ENCODE measurements at regions not wholly inside any gene's neighbourhood (a gene's known extent, or its start where the extent isn't known, plus 50 kb on each side); places are given as distances from the start of the nearest gene placed in this dataset.

DNA sequence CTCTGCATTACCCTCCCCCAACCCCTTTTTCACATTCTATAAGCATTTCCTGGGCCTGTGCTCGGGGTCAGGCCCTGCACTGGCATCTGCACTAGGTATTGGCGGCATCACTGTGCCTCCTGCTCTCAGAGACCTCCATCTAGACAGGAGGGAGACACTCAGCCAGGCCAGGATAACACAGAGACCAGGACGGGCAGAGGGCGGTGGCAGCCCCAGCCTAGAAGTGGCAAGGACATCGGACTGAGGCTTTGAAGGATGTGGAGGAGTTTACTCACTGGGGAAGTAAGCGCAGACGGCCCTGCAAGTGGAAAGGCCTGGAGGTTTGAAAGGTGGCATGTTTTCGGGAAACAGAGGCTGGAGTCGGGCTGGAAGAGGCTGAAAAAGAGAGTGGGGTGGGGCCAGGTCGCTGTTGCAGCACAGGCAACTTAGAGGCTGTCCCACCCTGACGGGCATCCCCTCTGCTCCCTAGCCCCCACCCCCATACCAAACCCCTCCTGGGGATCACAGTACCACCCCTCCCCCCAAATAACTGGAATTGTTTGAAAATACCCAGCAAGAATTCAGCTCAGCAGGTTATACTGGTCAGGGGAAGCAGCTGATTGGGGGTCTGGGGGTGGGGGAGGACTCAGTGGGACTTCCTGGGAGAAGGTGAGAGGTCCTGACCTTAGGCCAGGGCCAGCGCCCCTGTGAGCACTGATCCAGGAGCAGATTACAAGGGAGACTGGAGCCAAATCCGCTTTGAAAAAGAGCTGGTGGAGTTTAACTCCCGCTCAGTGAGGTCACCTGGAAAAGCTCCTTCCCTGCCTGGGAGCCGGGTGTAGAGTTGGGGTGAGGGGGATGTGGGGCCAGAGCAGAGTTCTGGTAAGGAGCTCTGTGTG, 121.8 kb upstream of the WNT4 start:
- DNase-seq (ENCODE audit: low spot score), result no peak

DNA sequence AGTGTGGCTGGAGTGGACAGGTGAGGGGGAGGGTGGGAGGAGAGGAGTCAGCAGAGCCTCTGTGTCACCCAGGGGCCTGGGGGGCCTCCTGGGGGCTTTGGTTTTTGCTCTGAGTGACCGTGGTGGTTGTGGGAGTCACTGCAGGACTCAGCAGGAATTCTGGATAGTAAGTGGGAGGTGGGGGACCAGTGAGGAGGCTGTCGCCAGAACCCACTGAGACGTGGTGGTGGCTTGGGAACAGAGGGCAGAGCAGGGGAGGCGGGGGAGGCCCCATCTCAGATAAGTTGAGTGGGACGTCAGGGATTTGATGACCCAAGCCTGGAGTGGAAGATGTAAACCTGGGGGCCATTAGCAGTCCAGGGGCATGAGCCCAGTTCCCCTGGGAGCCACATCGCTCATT, 123.2 kb upstream of the WNT4 start:
- no peak for DNase-seq (ENCODE audit: low spot score)

DNA sequence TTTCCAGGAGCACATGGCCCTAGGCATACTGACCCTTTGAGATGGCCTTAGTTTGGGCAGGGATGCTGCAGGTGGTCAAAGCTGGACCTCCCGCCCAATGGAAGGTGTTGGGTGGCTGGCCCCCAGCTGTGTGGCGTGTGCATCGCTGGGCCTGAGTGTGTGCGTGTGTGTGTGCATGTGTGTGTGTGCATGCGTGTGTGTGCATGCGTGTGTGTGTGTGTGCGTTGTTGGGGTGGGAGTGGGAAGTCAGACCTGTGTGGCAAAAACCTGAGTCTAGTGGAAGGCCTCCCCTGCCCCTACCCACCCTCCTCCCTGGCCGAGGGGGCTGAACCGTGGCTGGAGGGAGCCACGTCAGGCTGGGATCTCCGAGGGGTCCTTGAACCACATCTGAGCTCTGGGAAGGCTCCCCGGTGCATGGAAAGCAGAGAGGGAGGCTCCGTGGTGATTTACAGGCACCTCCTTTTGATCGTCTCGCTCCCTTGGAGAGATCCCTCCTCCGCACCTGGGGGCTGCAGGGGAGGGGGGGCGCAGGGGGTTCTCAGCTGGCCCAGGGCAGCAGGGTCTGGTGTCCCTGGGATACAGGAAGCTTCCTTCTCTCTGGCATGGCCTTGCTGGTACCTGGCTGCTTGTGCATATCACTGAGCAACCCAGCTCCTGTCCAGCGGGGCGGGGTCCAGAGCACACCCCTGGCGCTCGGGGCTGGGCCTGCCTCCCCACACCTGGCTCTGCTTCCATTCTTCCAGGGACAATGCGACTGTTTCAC, 124.7 kb upstream of the WNT4 start:
- no peak for DNase-seq (ENCODE audit: low spot score)

DNA sequence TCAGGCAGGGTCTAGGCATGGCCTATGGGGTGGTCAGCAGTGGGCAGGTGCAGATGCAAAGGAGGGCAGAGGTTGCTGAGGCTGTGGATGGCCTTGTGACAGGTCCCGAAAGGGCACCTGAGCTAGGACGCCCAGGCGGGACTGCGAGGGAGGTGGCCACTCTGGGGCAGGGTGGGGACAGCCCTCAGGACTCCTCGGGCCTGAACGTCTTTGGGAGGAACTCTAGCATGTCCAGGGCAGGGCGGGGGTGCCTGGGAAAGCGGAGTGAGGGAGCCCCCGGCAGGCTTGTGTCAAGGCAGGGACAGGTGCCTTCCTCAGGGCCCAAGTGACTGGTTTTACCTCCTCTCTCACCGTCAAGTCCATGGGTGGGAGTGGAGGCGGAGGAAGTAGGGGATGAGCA, 125.4 kb upstream of the WNT4 start:
- DNase-seq (ENCODE audit: low spot score), result no peak

DNA sequence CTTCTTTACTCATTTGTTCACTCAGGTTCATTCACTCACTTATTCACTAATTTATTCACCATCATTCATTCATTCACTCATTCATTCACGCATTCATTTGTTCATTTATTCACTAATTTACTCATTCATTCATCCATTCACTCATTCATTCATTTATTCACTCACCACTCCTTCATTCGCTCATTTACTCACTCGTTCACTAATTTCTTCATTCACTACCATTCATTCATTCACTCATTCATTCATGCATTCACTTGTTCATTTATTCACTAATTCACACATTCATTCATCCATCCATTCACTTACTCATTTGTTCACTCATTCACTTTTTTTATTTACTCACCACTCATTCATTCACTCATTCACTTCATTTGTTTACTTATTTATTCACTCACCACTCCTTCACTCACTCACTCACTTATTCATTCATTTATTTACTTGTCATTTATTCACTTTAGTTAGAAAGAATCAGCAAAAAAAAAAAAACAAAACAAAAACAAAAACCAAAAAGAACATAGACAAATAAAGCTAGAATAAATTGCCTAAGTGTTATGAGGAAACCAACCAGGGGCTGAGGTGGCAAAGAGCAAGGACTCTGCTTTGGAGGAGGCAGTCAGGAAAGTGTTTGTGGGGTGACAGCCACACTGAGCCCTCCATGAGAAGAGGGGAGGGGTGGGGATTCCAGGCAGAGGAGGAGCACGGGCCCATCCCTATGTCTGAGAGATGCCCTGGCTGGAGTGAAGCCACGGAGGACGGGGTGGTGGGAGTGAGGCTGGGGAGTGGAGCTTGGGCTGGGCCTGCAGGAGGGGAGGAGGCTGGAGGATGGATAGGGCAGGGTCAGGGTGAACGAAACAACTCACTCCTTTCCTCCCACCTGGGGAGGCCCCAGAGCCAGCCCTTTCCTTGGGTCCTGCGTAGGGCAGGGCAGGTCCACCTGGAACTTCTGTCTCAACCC, 129.2 kb upstream of the WNT4 start:
- DNase-seq (ENCODE audit: low spot score), result no peak

DNA sequence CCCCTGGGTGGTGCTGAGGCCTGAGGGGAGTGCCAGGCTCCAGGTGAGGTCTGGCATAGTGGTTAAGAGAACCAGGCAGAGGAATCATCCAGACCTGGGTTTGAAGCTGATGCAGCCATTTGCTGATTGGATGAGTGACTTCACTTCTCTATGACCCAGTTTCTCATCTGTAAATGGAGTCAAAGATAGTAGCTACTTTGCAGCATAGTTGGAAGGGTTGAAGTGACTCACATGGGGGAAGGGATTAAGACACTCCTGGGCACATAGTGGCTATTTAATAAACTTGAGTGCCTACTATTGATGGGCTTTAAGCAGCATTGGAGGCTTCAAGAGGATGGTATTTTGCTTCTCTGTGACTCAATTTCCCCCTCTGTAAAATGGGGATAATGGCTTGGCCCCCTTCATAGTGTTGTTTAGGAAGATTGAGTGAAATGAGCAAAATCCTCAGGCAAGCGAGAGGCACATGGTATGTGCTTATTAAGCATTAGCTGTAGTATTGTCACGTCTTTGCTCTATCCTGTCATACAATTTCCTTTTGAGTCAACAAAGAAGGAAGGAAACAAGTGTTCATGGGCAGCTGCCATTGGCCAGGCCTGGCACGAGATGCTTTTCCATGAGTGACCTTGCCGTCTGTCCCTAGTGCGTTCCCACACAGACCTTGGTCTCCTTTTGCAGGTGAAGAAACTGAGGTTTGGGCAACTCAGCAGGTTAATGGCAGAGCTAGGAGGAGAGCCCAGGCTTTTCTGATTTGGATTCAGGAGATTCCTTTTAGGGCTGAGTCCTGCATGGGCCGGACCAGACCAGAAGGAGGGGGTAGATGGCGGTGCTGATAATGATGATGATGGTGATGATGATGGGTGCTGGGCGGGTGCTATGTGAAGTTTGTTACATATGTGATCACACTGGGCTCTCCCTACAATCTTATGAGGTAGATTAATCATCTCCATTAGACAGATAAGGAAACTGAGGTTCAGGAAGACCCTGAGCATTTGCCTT, 131.1 kb upstream of the WNT4 start:
- no peak for DNase-seq (ENCODE audit: low spot score)

DNA sequence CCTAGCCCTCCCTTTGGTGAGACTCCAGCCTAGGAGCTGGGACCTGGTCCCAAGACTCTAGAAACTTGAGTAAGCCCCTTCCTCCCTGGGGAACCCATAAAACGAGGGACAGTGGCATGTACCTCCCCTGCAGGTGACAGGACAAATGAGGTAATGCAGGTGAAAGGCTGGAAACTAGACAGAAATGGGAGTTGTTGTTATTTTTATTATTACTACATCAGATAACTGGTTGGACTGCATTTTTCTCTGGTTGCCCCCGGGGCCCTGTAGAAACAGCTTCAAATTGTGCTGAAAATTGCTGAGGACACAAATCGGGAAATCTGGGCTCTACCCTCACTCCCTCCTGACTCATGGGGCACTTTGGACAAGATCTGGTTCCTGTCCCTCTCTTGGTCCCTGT, 132.3 kb upstream of the WNT4 start:
- no peak for DNase-seq (ENCODE audit: low spot score)

DNA sequence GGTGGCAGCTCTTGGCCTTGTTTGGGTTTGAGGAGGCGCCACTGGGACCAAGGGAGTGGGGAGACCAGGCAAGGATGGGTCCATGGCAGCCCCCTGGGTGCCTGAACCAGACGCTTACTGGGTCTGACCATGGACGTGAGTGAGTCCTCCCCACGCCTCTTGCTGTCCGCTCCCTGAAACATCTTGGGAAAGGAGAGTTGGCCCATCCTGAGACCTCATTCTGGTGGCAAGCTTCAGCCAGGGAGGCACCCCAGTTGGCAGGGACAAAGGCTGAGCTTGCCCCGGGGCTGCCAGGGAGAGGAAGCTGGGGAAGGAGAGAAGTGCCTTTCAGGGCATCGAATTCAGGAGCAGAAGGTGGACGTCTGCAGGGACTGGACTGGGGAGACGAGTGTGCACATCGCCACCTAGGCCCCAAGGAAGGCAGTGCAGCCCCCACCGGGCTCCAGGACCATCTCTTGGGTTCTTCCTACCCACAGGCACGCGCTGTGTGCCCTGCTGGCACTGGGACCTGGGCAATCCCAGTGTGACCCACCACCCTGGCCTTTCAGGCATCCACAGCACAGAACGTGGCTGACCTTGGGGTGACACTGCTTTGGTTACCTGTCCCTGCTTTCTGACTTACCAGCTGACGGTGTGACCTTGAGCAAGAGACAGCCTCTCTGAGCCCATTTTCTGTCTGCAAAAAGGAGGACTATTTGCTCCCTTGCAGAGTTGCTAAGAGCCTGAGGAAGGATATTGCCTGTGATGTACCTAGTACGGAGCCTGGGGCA, 132.9 kb upstream of the WNT4 start:
- peak; percentile 4 for DNase-seq (ENCODE audit: low spot score)

DNA sequence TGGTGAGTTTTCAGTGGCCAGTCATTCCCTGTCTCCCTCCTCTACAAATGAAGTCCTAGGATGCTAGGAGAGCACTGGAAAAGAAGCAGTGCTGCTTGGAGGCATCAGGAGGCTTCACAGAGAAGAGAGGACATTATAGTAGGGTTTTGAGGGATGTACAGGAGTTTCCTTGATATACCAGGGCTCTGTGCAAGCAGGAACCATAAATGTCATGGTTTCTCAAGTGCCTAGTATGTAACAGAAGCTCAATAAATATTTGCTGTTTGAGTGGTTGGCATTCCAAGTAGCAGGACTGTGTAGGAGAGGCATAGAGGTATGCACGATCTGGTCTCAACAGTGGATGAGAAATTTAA, 133.5 kb upstream of the WNT4 start:
- DNase-seq (ENCODE audit: low spot score), result no peak

DNA sequence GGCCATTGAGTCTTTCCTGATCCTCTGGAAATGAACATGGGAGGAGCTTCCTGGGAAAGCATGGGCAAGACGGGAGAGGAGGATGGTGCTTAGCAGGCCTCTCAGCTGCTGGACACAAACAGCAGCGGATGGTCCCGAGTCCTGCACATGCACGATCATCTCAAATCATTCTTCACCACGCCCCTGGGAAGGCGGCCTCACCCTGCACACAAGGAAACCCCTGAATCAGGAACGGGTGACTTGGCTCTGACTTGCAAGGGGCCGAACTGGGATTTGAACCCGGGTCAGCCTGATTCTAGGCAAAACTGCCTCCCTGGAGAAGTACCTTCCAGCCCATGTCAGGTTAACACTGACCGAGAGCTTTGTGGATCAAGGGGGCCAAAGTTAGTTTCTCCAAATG, 134.8 kb upstream of the WNT4 start:
- no peak for DNase-seq (ENCODE audit: low spot score)

DNA sequence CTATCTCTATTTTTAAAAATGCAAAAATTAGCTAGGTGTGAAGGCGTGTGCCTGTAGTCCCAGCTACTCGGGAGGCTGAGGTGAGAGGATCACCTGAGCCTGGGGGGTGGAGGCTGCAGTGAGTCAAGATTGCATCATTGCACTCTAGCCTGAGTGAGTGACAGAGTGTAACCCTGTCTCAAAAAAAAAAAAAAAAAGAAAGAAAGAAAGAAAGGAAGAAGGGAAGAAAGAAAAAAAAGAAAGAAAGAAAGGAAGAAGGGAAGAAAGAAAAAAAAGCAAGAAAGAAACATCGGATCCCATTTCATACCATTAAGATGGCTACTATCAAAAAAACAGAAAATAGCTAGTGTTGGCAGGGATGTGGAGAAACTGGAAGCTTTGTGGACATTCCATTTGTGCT, 136.8 kb upstream of the WNT4 start:
- DNase-seq (ENCODE audit: low spot score), result no peak

DNA sequence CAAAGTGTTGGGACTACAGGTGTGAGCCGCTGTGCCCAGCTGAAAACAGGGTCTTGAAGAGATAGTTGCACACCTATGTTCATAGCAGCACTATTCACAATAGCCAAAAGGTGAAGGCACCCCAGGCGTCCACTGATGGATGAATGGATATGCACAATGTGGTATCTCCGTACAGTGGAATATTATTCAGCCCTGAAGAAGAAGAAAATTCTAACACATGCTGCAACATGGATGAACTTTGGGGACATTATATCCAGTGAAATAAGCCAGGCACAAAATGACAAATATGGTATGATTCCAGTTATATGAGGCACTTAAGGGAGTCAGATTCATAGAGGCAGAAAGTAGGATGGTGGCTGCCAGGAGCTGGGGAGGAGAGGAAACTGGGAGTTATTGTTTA, 137.6 kb upstream of the WNT4 start:
- no peak for DNase-seq (ENCODE audit: low spot score)

DNA sequence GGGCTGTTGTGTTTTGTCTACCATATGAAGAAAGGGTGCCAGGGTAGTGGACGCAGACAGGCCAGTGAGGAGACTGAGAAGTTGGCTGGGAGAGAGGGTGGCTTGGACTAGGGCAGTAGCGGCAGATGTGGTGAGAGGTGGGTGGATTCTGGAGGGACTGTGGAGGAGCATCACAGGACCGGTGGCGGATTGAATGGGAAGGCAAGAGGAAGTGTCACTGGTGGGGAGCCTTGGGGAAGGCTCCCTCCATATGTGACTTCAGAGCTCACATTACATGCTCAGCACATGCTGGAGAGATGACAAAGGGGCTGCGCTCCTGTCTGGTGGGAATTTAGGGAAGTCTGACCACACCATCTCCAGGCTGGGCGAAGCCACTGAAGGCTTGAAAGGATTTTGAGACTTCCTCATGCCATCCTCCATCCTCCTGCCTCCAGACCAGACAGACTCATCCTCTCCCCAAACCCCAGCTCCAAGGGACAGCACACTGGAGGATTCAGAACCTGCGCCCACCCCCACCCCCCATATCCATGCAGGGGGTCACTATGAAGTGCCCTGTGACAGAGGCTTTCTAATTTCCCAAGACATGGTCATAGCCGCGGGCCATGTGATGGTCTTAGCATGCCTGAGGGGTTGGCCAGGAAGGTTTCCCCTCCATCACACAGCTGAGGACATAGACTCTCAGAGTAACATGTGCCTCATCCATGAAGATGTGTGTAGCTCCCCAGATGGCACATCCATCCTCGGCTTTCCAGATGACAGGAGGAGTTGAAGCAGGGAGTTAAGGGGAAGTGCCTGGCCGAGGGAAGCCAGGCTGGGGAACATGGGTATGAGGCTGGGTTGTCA, 138.8 kb upstream of the WNT4 start:
- no peak for DNase-seq (ENCODE audit: low spot score)

DNA sequence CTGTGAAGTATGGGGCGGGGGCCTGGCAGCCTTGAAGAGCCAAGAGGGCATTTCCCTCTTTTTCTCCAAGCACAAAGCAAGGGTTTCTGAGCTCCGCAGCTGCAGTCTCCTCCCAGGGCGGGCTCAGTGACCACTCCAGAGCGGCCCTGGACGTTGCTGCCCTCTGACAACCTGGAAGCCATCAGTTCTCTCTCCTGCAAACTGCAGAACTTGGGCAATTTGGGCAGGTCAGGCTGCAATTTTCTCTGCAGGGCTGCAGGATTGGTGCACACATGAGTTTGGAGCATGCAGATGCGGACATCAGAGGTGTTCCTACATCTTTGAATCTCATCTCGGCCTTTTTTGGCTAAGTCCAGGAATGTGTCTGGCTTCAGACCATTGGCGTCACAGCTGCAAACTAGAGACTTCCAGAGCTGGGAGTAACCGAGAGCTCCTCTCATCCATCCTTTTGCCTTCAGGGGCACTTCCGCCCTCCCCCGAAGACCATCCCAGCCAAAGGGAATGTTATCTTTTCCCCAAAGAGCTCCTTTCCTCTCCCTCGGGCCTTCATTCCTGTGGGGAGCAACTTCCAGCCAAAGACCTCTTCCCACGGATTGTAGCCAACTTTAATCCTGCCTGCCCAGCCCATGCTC, 139.6 kb upstream of the WNT4 start:
- DNase-seq (ENCODE audit: low spot score), result no peak

DNA sequence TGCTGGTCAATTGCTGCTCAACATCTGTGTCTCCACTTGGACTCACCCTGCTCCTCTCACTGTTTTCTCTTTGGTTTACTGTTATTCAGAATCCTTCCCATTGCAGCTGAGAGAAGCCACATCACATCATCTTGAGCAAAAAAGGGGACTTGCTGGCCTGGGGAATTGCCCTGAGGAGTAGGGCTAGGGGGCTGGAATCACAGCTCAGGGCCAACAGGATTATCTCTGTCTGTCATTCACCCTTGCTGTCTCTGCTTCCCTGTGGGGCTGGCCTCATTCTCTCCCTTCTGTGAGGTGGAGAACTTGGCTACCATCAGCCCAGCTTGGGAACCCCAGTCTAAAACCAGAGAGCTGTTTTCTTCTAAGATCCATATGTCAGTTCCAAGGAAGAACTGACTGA, 140.7 kb upstream of the WNT4 start:
- DNase-seq (ENCODE audit: low spot score), result no peak

DNA sequence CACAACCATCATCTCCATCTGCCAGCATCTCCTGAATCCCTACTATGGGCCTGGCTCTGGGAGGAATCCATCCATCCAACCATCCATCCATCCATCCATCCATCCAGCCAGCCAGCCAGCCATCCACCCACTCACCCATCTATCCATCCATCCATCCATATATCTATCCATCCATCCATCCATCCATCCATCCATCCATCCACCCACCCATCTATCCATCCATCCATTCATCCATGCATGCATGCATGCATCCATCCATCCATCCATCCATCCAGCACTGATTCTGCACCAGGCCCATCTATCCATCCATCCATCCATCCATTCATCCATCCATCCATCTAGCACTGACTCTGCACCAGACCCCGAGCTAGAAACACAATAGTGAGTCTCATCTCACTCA, 141.3 kb upstream of the WNT4 start:
- DNase-seq (ENCODE audit: low spot score), result no peak

DNA sequence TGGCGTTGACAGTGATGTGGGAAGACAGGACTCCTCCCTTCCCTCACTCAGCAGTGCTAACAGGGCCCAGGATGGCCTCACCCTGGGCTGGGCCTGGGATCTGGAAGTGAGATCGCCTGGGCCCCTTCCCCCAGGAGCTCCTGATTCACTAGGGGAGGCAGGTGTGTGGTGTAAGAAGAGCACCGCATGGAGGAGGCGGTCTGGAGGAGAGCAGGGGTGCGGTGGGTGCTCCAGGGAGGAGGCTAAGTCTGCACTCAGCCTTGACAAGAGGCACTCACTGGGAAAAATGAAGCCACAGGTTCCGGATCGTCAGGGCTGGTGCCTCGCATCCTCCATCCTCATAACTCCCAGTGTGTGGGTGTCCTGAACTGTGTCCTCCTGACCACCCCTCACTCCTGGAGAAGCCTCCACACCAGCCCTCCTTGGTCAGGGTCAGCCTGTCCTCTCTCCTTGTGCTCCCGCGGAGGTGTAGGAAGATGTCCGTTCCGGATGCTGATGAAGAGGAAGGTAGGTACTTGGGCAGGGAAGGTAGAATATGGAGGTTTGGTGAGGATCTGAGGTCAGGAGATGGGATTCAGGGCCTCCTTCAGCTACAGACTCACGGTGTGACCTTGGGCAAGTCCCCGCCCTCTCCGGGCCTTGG, 142.1 kb upstream of the WNT4 start:
- DNase-seq (ENCODE audit: low spot score), result no peak

All from CD4-positive, alpha-beta T cell treated with Interleukin-6 at 100 ng/mL for 8 hours (primary cell).